Memory B cell (primary cell): ENCODE measurements at regions not wholly inside any gene's neighbourhood (a gene's known extent, or its start where the extent isn't known, plus 50 kb on each side); places are given as distances from the start of the nearest gene placed in this dataset.

Experiments
- ATAC-seq: fragments of 150-1000 bp; cut with Tn5 transposase; 2 replicates; pipeline ENCODE4 v1.10.0; 2021; ENCODE audit warnings: low read depth, mild to moderate bottlenecking, moderate library complexity
- DNase-seq, 2 donors: peaks; one replicate each; pipeline ENCODE4 v3.0.0; 2022; ENCODE audit warnings: low spot score in 2 of 2
- H3K27ac Mint-ChIP-seq: one replicate; pipeline ENCODE4 v1.8.0; 2022; ENCODE audit warnings: mild to moderate bottlenecking, moderate library complexity, mixed read lengths
- H3K27me3 Mint-ChIP-seq: one replicate; pipeline ENCODE4 v1.8.0; 2022; ENCODE audit warnings: mixed read lengths
- H3K36me3 Mint-ChIP-seq: one replicate; pipeline ENCODE4 v1.8.0; 2022; ENCODE audit warnings: mild to moderate bottlenecking, mixed read lengths
- H3K4me1 Mint-ChIP-seq: one replicate; pipeline ENCODE4 v1.8.0; 2022; ENCODE audit warnings: mixed read lengths
- H3K4me3 Mint-ChIP-seq: one replicate; pipeline ENCODE4 v1.8.0; 2022; ENCODE audit warnings: mild to moderate bottlenecking, moderate library complexity, mixed read lengths
- H3K9me3 Mint-ChIP-seq: one replicate; pipeline ENCODE4 v1.8.0; 2022; ENCODE audit warnings: mixed read lengths

GRCh38 chr1:239725371-239725770 lies 339.0 kb downstream of the CHRM3 start:
- Mint-ChIP-seq H3K36me3 (no peaks in the 10 kb centered on the region), H3K27ac (no peak overlapping the region), H3K27me3 (no peaks in the 10 kb centered on the region), H3K4me1 (no peaks in the 10 kb centered on the region), H3K9me3 (peaks cover 2% of the 10 kb centered on the region), H3K4me3 (no peak overlapping the region)
- ATAC-seq = no peak
- DNase-seq = no peak

GRCh38 chr1:239725933-239726332 lies 339.6 kb downstream of the CHRM3 start:
- peaks cover 2% of the 10 kb centered on the region for H3K9me3 Mint-ChIP-seq
- no peak overlapping the region for H3K27ac Mint-ChIP-seq
- no peak for DNase-seq
- no peak overlapping the region for H3K4me3 Mint-ChIP-seq
- no peaks in the 10 kb centered on the region for H3K27me3 Mint-ChIP-seq
- H3K4me1 Mint-ChIP-seq = no peaks in the 10 kb centered on the region
- no peaks in the 10 kb centered on the region for H3K36me3 Mint-ChIP-seq
- no peak for ATAC-seq

GRCh38 chr1:239730378-239730777 lies 344.0 kb downstream of the CHRM3 start:
- no peak overlapping the region for H3K4me3 Mint-ChIP-seq
- no peaks in the 10 kb centered on the region for H3K27me3 Mint-ChIP-seq
- no peaks in the 10 kb centered on the region for H3K4me1 Mint-ChIP-seq
- DNase-seq = no peak
- no peak overlapping the region for H3K27ac Mint-ChIP-seq
- no peaks in the 10 kb centered on the region for H3K9me3 Mint-ChIP-seq
- H3K36me3 Mint-ChIP-seq = no peaks in the 10 kb centered on the region
- ATAC-seq = no peak

- Mint-ChIP-seq H3K9me3 (no peaks in the 10 kb centered on the region), H3K4me1 (no peaks in the 10 kb centered on the region), H3K36me3 (no peaks in the 10 kb centered on the region), H3K27me3 (no peaks in the 10 kb centered on the region), H3K27ac (no peak overlapping the region), H3K4me3 (no peak overlapping the region)
- DNase-seq = no peak
- ATAC-seq = no peak
Measured at GRCh38 chr1:239731082-239731748, 344.8 kb downstream of the CHRM3 start.

- ATAC-seq (no peak), DNase-seq (no peak)
- no peaks in the 10 kb centered on the region for H3K9me3 Mint-ChIP-seq
- no peak overlapping the region for H3K4me3 Mint-ChIP-seq
- no peaks in the 10 kb centered on the region for H3K27me3 Mint-ChIP-seq
- no peaks in the 10 kb centered on the region for H3K36me3 Mint-ChIP-seq
- no peak overlapping the region for H3K27ac Mint-ChIP-seq
- no peaks in the 10 kb centered on the region for H3K4me1 Mint-ChIP-seq
Measured at GRCh38 chr1:239732770-239733169, 346.4 kb downstream of the CHRM3 start.

GRCh38 chr1:239733995-239734394 lies 347.6 kb downstream of the CHRM3 start:
- Mint-ChIP-seq H3K27ac (no peak overlapping the region), H3K4me3 (no peak overlapping the region), H3K4me1 (no peaks in the 10 kb centered on the region), H3K27me3 (no peaks in the 10 kb centered on the region), H3K36me3 (no peaks in the 10 kb centered on the region), H3K9me3 (no peaks in the 10 kb centered on the region)
- ATAC-seq = no peak
- DNase-seq = no peak

GRCh38 chr1:239735111-239735510 lies 348.7 kb downstream of the CHRM3 start:
- Mint-ChIP-seq H3K4me1 (no peaks in the 10 kb centered on the region), H3K9me3 (peaks cover 2% of the 10 kb centered on the region), H3K4me3 (no peak overlapping the region), H3K27ac (no peak overlapping the region), H3K27me3 (no peaks in the 10 kb centered on the region), H3K36me3 (no peaks in the 10 kb centered on the region)
- ATAC-seq = no peak
- DNase-seq = no peak

GRCh38 chr1:239736479-239736878 lies 350.1 kb downstream of the CHRM3 start:
- no peaks in the 10 kb centered on the region for H3K27me3 Mint-ChIP-seq
- H3K4me1 Mint-ChIP-seq = no peaks in the 10 kb centered on the region
- H3K27ac Mint-ChIP-seq = no peak overlapping the region
- peaks cover 2% of the 10 kb centered on the region for H3K9me3 Mint-ChIP-seq
- no peaks in the 10 kb centered on the region for H3K36me3 Mint-ChIP-seq
- ATAC-seq = no peak
- H3K4me3 Mint-ChIP-seq = no peak overlapping the region
- DNase-seq = no peak

- peaks cover 4% of the 10 kb centered on the region for H3K9me3 Mint-ChIP-seq
- H3K4me3 Mint-ChIP-seq = no peak overlapping the region
- H3K27me3 Mint-ChIP-seq = no peaks in the 10 kb centered on the region
- no peak overlapping the region for H3K27ac Mint-ChIP-seq
- ATAC-seq (no peak), DNase-seq (no peak)
- no peaks in the 10 kb centered on the region for H3K4me1 Mint-ChIP-seq
- no peaks in the 10 kb centered on the region for H3K36me3 Mint-ChIP-seq
Measured at GRCh38 chr1:239739375-239739774, 352.3 kb upstream of the FMN2 start.

- Mint-ChIP-seq H3K9me3 (peaks cover 7% of the 10 kb centered on the region), H3K36me3 (no peaks in the 10 kb centered on the region), H3K27ac (no peak overlapping the region), H3K27me3 (no peaks in the 10 kb centered on the region), H3K4me1 (no peaks in the 10 kb centered on the region), H3K4me3 (no peak overlapping the region)
- ATAC-seq = no peak
- no peak for DNase-seq
Measured at GRCh38 chr1:239739919-239740318, 351.8 kb upstream of the FMN2 start.

GRCh38 chr1:239742416-239743109 lies 349.1 kb upstream of the FMN2 start:
- no peaks in the 10 kb centered on the region for H3K4me1 Mint-ChIP-seq
- H3K27me3 Mint-ChIP-seq = no peaks in the 10 kb centered on the region
- H3K27ac Mint-ChIP-seq = no peak overlapping the region
- H3K9me3 Mint-ChIP-seq = peaks cover 9% of the 10 kb centered on the region
- H3K36me3 Mint-ChIP-seq = no peaks in the 10 kb centered on the region
- ATAC-seq (no peak), DNase-seq (no peak)
- H3K4me3 Mint-ChIP-seq = no peak overlapping the region

GRCh38 chr1:239744851-239745250 lies 346.8 kb upstream of the FMN2 start:
- Mint-ChIP-seq H3K9me3 (peaks cover 8% of the 10 kb centered on the region), H3K27me3 (no peaks in the 10 kb centered on the region), H3K4me3 (no peak overlapping the region), H3K4me1 (no peaks in the 10 kb centered on the region), H3K36me3 (no peaks in the 10 kb centered on the region), H3K27ac (no peak overlapping the region)
- DNase-seq = no peak
- ATAC-seq = no peak

- no peak overlapping the region for H3K27ac Mint-ChIP-seq
- ATAC-seq = no peak
- no peaks in the 10 kb centered on the region for H3K27me3 Mint-ChIP-seq
- H3K9me3 Mint-ChIP-seq = peaks cover 1% of the 10 kb centered on the region
- H3K36me3 Mint-ChIP-seq = no peaks in the 10 kb centered on the region
- no peak overlapping the region for H3K4me3 Mint-ChIP-seq
- no peak for DNase-seq
- no peaks in the 10 kb centered on the region for H3K4me1 Mint-ChIP-seq
Measured at GRCh38 chr1:239755107-239755912, 336.4 kb upstream of the FMN2 start.

- Mint-ChIP-seq H3K27ac (no peak overlapping the region), H3K4me1 (no peaks in the 10 kb centered on the region), H3K4me3 (no peak overlapping the region), H3K27me3 (no peaks in the 10 kb centered on the region), H3K9me3 (peaks cover 2% of the 10 kb centered on the region), H3K36me3 (no peaks in the 10 kb centered on the region)
- DNase-seq (no peak), ATAC-seq (no peak)
Measured at GRCh38 chr1:239757716-239758115, 334.0 kb upstream of the FMN2 start.
